HEK293T (cell line): ENCODE measurements at regions not wholly inside any gene's neighbourhood (a gene's known extent, or its start where the extent isn't known, plus 50 kb on each side); places are given as distances from the start of the nearest gene placed in this dataset.

Experiments
- SUZ12 ChIP-seq: fragments of 450-650 bp; IDR thresholded peaks from 2 replicates; pipeline ENCODE4 v1.6.1; 2016; ENCODE audit warnings: mild to moderate bottlenecking
- TARDBP ChIP-seq: fragments of 450-650 bp; IDR thresholded peaks from 2 replicates; pipeline ENCODE4 v1.6.1; 2016
- ZNF384 ChIP-seq: fragments of 450-650 bp; IDR thresholded peaks from 2 replicates; pipeline ENCODE4 v1.6.1; 2016

DNA sequence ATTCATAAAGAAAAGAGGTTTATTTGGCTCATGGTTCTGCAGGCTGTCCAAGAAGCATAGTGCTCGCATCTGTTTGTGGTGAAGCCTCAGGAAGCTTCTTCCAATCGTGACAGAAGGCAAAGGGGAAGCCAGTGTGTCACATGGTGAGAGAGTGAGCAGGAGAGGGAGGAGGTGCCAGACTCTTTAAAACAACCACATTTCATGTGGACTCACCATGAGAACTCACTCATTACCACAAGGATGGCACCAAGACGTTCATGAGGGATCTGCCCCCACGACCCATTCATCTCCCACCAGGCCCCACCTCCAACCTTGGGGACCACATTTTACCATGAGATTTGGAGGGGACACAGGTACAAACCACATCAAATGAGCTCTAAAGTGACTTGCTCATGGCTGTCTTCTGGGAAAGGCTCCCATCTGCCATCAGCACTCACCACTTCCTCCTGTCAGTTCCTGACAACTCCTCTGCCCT is 327.3 kb upstream of the TLE3 start:
- TF ChIP-seq SUZ12: no peak
- no peak for TF ChIP-seq ZNF384
- TF ChIP-seq TARDBP: no peak
